Astrocyte (in vitro differentiated cells and primary cell): ENCODE measurements at regions not wholly inside any gene's neighbourhood (a gene's known extent, or its start where the extent isn't known, plus 50 kb on each side); places are given as distances from the start of the nearest gene placed in this dataset.

Source experiments
- DNase-seq: peaks from one replicate; pipeline ENCODE4 v3.0.0-alpha.2; 2010; ENCODE audit warnings: low read depth
- FAIRE-seq: peaks from 2 replicates; lab custom pipeline; 2011; peaks lifted over from hg19 to GRCh38; lab: Jason Lieb, UNC
- H2AFZ ChIP-seq: 2 replicates; pipeline ENCODE4 v1.6.0; 2012; ENCODE audit warnings: low read depth, low read length, inconsistent platforms
- H3K27ac ChIP-seq: 2 replicates; pipeline ENCODE4 v1.5.1; 2011; ENCODE audit warnings: low read depth, low read length, inconsistent platforms
- H3K27me3 ChIP-seq: 2 replicates; pipeline ENCODE4 v1.6.0; 2011; ENCODE audit warnings: low read length, inconsistent platforms; ENCODE audit not compliant: insufficient read depth
- H3K36me3 ChIP-seq: 2 replicates; pipeline ENCODE4 v1.5.1; 2011; ENCODE audit warnings: low read length, inconsistent platforms; ENCODE audit not compliant: insufficient read depth
- H3K4me1 ChIP-seq: 2 replicates; pipeline ENCODE4 v1.5.1; 2011; ENCODE audit warnings: low read length, inconsistent platforms; ENCODE audit not compliant: insufficient read depth
- H3K4me2 ChIP-seq: 2 replicates; pipeline ENCODE4 v1.6.0; 2012; ENCODE audit warnings: low read length, inconsistent platforms
- H3K4me3 ChIP-seq: 2 replicates; pipeline ENCODE4 v1.5.1; 2011; ENCODE audit warnings: low read depth, mild to moderate bottlenecking, low read length, inconsistent platforms; ENCODE audit not compliant: insufficient read depth
- H3K79me2 ChIP-seq: 2 replicates; pipeline ENCODE4 v1.6.0; 2012; ENCODE audit warnings: mild to moderate bottlenecking, low read length, inconsistent platforms; ENCODE audit not compliant: insufficient read depth
- H3K9ac ChIP-seq: 2 replicates; pipeline ENCODE4 v1.6.0; 2012; ENCODE audit warnings: mild to moderate bottlenecking, low read length, inconsistent platforms
- H3K9me3 ChIP-seq: 2 replicates; pipeline ENCODE4 v1.5.1; 2012; ENCODE audit warnings: low read depth, mild to moderate bottlenecking, low read length, inconsistent platforms; ENCODE audit not compliant: insufficient read depth
- H4K20me1 ChIP-seq: 2 replicates; pipeline ENCODE4 v1.6.0; 2012; ENCODE audit warnings: low read length, inconsistent platforms; ENCODE audit not compliant: insufficient read depth
- H3K27ac Mint-ChIP-seq: one replicate; pipeline ENCODE4 v1.8.0; 2021; ENCODE audit warnings: mild to moderate bottlenecking, mixed read lengths; ENCODE audit not compliant: unreplicated experiment
- H3K27me3 Mint-ChIP-seq: one replicate; pipeline ENCODE4 v1.8.0; 2021; ENCODE audit warnings: low read depth, mixed read lengths; ENCODE audit not compliant: unreplicated experiment
- H3K36me3 Mint-ChIP-seq: one replicate; pipeline ENCODE4 v1.8.0; 2021; ENCODE audit warnings: low read depth, mixed read lengths; ENCODE audit not compliant: unreplicated experiment
- H3K4me1 Mint-ChIP-seq: one replicate; pipeline ENCODE4 v1.8.0; 2021; ENCODE audit warnings: low read depth, mixed read lengths; ENCODE audit not compliant: unreplicated experiment
- H3K4me3 Mint-ChIP-seq: one replicate; pipeline ENCODE4 v1.8.0; 2021; ENCODE audit warnings: mild to moderate bottlenecking, moderate library complexity, mixed read lengths; ENCODE audit not compliant: unreplicated experiment
- H3K9me3 Mint-ChIP-seq: one replicate; pipeline ENCODE4 v1.8.0; 2021; ENCODE audit warnings: mild to moderate bottlenecking, mixed read lengths; ENCODE audit not compliant: unreplicated experiment
- EZH2 ChIP-seq: IDR thresholded peaks from 2 replicates; pipeline ENCODE4 v1.6.1; 2012; ENCODE audit warnings: mild to moderate bottlenecking, low read length, inconsistent platforms; ENCODE audit not compliant: insufficient read depth
- TF ChIP-seq, protein P1 (sequence below): IDR thresholded peaks from 2 replicates; pipeline ENCODE4 v1.5.1; 2011; ENCODE audit warnings: low read depth, mild to moderate bottlenecking, inconsistent platforms, low read length, moderate library complexity; ENCODE audit not compliant: insufficient read depth

DNA sequence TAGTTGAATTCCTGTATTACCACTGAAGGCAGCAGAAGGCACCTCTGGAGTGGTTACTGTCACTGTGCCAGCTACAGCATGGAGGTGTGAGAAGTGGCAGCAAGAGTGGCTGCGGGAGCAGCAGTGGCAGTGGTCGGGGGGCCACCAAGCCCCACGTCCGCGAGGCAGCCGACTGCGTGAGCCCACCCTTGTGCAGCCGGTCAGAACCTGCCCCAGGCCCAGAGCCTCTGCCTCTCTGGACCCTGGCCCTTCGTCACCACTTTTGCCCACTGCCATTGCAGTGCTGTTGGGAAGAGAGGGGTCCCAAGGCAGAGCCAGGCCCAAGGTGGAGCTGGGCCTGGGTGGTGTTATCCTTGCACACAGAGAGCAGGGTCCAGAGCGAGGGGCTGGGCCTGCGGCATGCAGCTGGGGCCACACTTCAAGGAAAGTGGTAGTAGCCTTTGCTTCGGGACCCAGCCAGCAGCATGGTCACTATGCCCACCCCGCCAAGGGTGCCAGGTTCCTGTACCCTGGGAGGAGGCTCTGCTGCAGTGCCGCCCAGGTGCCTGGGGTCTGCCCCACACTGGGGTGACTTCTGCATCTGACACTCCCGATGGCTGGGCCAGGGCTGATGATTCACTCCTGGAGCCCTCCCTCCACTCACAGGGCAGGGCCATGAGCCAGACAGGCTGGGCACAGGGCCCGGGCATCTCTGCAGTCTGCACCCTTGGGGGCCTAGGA is 450.1 kb upstream of the LRATD1 start:
- no peaks in the 10 kb centered on the region for H3K27me3 Mint-ChIP-seq

DNA sequence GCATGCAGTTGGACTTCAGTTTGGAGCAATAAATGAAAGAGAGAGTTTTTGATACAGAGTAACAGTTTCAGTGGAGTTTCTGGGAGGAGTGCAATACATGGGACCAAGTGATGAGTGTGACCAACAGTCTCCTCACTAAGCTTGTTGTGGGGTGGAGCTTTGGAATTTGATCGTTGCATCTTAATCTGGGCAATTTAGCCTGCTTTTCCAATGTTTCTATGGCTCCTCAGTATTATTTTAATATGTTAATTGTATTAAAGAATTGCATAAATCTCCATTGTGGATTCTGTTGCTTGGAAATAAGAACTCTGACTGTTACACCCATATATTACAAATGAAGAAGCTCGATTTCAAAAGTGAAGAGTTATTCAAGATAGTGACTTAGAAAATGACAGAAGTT is 446.6 kb upstream of the LRATD1 start:
- Mint-ChIP-seq H3K27me3 (no peaks in the 10 kb centered on the region), H3K4me3 (no peak overlapping the region), H3K27ac (no peak overlapping the region), H3K9me3 (no peaks in the 10 kb centered on the region), H3K36me3 (no peaks in the 10 kb centered on the region), H3K4me1 (peaks cover 17% of the 10 kb centered on the region)
- Histone ChIP-seq H3K4me3 (no peak overlapping the region), H3K4me1 (peaks cover 3% of the 10 kb centered on the region), H3K9ac (no peak overlapping the region), H2AFZ (no peak overlapping the region), H3K4me2 (no peak overlapping the region), H3K79me2 (no peaks in the 10 kb centered on the region), H4K20me1 (no peaks in the 10 kb centered on the region), H3K9me3 (peaks cover 3% of the 10 kb centered on the region), H3K27me3 (no peaks in the 10 kb centered on the region), H3K36me3 (no peaks in the 10 kb centered on the region), H3K27ac (no peak overlapping the region)
- TF ChIP-seq EZH2 = no peak
- TF ChIP-seq, protein P1, sequence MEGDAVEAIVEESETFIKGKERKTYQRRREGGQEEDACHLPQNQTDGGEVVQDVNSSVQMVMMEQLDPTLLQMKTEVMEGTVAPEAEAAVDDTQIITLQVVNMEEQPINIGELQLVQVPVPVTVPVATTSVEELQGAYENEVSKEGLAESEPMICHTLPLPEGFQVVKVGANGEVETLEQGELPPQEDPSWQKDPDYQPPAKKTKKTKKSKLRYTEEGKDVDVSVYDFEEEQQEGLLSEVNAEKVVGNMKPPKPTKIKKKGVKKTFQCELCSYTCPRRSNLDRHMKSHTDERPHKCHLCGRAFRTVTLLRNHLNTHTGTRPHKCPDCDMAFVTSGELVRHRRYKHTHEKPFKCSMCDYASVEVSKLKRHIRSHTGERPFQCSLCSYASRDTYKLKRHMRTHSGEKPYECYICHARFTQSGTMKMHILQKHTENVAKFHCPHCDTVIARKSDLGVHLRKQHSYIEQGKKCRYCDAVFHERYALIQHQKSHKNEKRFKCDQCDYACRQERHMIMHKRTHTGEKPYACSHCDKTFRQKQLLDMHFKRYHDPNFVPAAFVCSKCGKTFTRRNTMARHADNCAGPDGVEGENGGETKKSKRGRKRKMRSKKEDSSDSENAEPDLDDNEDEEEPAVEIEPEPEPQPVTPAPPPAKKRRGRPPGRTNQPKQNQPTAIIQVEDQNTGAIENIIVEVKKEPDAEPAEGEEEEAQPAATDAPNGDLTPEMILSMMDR = no peak
- DNase-seq (no peak), FAIRE-seq (no peak)

More for the DNA sequence above, 450.1 kb upstream of the LRATD1 start:
- H3K27ac ChIP-seq = no peak overlapping the region
- no peak overlapping the region for H2AFZ ChIP-seq
- no peaks in the 10 kb centered on the region for H3K27me3 ChIP-seq
- DNase-seq = no peak
- no peak overlapping the region for H3K27ac Mint-ChIP-seq
- H3K36me3 ChIP-seq = no peaks in the 10 kb centered on the region
- H3K9me3 Mint-ChIP-seq = no peaks in the 10 kb centered on the region
- H3K79me2 ChIP-seq = no peaks in the 10 kb centered on the region
- TF ChIP-seq EZH2 = no peak
- TF ChIP-seq, protein P1 = no peak
- H3K9ac ChIP-seq = no peak overlapping the region
- no peaks in the 10 kb centered on the region for H3K36me3 Mint-ChIP-seq
- no peaks in the 10 kb centered on the region for H3K4me1 ChIP-seq
- no peaks in the 10 kb centered on the region for H3K4me1 Mint-ChIP-seq
- H3K4me3 Mint-ChIP-seq = no peak overlapping the region
- no peak for FAIRE-seq
- no peak overlapping the region for H3K4me3 ChIP-seq
- peaks cover 3% of the 10 kb centered on the region for H3K9me3 ChIP-seq
- no peaks in the 10 kb centered on the region for H4K20me1 ChIP-seq
- no peak overlapping the region for H3K4me2 ChIP-seq

DNA sequence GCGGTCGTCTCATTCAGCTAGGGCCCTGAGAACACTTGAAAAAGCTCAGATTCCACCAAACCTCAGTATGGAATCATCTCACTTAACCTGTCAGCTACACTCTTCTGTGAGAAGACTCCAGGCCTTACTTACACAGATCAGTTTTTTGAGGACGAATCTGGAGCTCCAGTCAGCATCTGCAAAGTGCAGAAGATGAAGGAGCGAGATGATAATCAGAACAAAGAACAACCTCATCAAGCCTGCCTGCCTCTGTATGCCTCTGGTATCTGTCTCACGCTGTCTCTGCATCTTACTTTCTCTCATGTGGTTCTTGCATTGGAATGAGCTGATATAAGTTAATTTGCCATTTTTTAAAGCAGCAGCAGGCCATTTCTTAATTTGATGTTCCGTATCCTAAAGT is 444.1 kb upstream of the LRATD1 start:
- no peaks in the 10 kb centered on the region for H3K27me3 ChIP-seq
- Mint-ChIP-seq H3K4me1 (peaks cover 17% of the 10 kb centered on the region), H3K4me3 (no peak overlapping the region), H3K36me3 (no peaks in the 10 kb centered on the region), H3K27ac (no peak overlapping the region), H3K9me3 (no peaks in the 10 kb centered on the region), H3K27me3 (no peaks in the 10 kb centered on the region)
- TF ChIP-seq, protein P1 = no peak
- no peak for FAIRE-seq
- H3K36me3 ChIP-seq = no peaks in the 10 kb centered on the region
- H3K27ac ChIP-seq = no peak overlapping the region
- H3K4me1 ChIP-seq = peaks cover 3% of the 10 kb centered on the region
- no peak overlapping the region for H2AFZ ChIP-seq
- H3K4me2 ChIP-seq = no peak overlapping the region
- DNase-seq = no peak
- no peaks in the 10 kb centered on the region for H4K20me1 ChIP-seq
- no peak overlapping the region for H3K4me3 ChIP-seq
- H3K9ac ChIP-seq = no peak overlapping the region
- H3K79me2 ChIP-seq = no peaks in the 10 kb centered on the region
- H3K9me3 ChIP-seq = no peaks in the 10 kb centered on the region
